ENCODE measurements at regions not wholly inside any gene's neighbourhood (a gene's known extent, or its start where the extent isn't known, plus 50 kb on each side); places are given as distances from the start of the nearest gene placed in this dataset.

- in situ Hi-C loops (cut with MboI): no loop called here
- DNase-seq (ENCODE audit: extremely low read depth in 1 of 4, low spot score in 3 of 4): peak; percentile 7 to 21 (median 14)
- H3K9me3 ChIP-seq (replicated peaks; ENCODE audit: control insufficient read depth, insufficient read depth, low read depth, low read length): no peaks in the 10 kb centered on the region
- no peaks in the 10 kb centered on the region for H3K27me3 ChIP-seq (ENCODE audit: control insufficient read depth in 2 of 2, insufficient read depth in 2 of 2, low read length in 2 of 2)
- no peaks in the 10 kb centered on the region for H3K4me1 ChIP-seq (replicated peaks in 1 of 2; ENCODE audit: control insufficient read depth in 2 of 2, insufficient read depth in 2 of 2, low read length in 2 of 2)
- ATAC-seq: peak; percentile 85
- H3K36me3 ChIP-seq (ENCODE audit: control insufficient read depth, insufficient read depth, low read length): no peaks in the 10 kb centered on the region
- no peaks in the 10 kb centered on the region for H3K79me2 ChIP-seq (ENCODE audit: control insufficient read depth, insufficient read depth, low read length)
- POLR2A ChIA-PET: no interaction called here
- no TSS peak for BruUV-seq (replicated peaks)
- intact Hi-C loops (cut with micrococcal nuclease): loop anchor here (1.0 kb wide), 1 partner anchor 250 kb away; no protein-coding TSS in a partner anchor
- H3K27ac ChIP-seq (ENCODE audit: extremely low read depth, low read depth, low read length): no peak overlapping the region
- peak; percentile 49 for FAIRE-seq
- no peaks in the 10 kb centered on the region for H3K9me1 ChIP-seq (ENCODE audit: control insufficient read depth, insufficient read depth, low read length)
- H3K4me3 ChIP-seq: no peak overlapping the region
- H3K4me2 ChIP-seq (ENCODE audit: insufficient read depth, low read length): no peak overlapping the region
- H3K9ac ChIP-seq (ENCODE audit: insufficient read depth in 1 of 2, low read depth in 2 of 2, low read length in 2 of 2): no peak overlapping the region
- CTCF ChIA-PET (ENCODE audit: low intra/inter-chr PET ratio): interaction anchor here (1.0 kb wide), 1 partner anchor 160 kb away, joined by 3 read pairs; no protein-coding TSS in a partner anchor
- H2AFZ ChIP-seq (ENCODE audit: low read depth, low read length): no peak overlapping the region
- H4K20me1 ChIP-seq (replicated peaks; ENCODE audit: control insufficient read depth, insufficient read depth, low read length): no peaks in the 10 kb centered on the region
- TF ChIP-seq NCOA1 (IDR thresholded peaks at IDR 0.05; ENCODE audit: low read depth) (no peak), MBD1 (CRISPR knock-in tag; IDR thresholded peaks at IDR 0.05) (no peak), MNT (conservative IDR thresholded peaks at IDR 0.05) (no peak), JUN (IDR thresholded peaks at IDR 0.05; ENCODE audit: borderline replicate concordance, low read depth, low read length) (no peak), JUN (CRISPR knock-in tag; IDR thresholded peaks at IDR 0.05; ENCODE audit: borderline replicate concordance) (no peak), CBX5 (IDR thresholded peaks at IDR 0.05; ENCODE audit: borderline replicate concordance, low read depth) (no peak), ELK1 (CRISPR knock-in tag; IDR thresholded peaks at IDR 0.05) (no peak), L3MBTL2 (IDR thresholded peaks at IDR 0.05) (no peak), RAD21 (CRISPR knock-in tag; conservative IDR thresholded peaks at IDR 0.05 in 1 of 2, IDR thresholded peaks at IDR 0.05 in 1 of 2) (peak in 1 of 2 experiments; percentile 53; a peak in 2 of 4 replicates), GTF2B (IDR thresholded peaks at IDR 0.05; ENCODE audit: extremely low read depth, insufficient read length) (no peak), AFF4 (CRISPR knock-in tag; IDR thresholded peaks at IDR 0.05) (no peak)
These were observed 549.0 kb downstream of the KCNT2 start for GRCh38 chr1:196059210-196059609.

Data from K562 (cell line).